GM10266 (cell line): ENCODE measurements at regions not wholly inside any gene's neighbourhood (a gene's known extent, or its start where the extent isn't known, plus 50 kb on each side); places are given as distances from the start of the nearest gene placed in this dataset.
"Not testable (repeated sequence)": the region's sequence is repeated elsewhere in the genome, so short reads cannot be mapped to it uniquely, and the experiment has no call there.

Source experiments
- DNase-seq: peaks from one replicate; pipeline ENCODE4 v3.0.0; 2012; ENCODE audit errors: extremely low spot score
- TF ChIP-seq, protein P1 (sequence below): IDR thresholded peaks from 2 replicates; pipeline ENCODE4 v1.5.1; 2012; ENCODE audit warnings: mild to moderate bottlenecking, low read depth; ENCODE audit not compliant: control insufficient read depth, insufficient read depth; ENCODE audit errors: missing control alignments

DNA sequence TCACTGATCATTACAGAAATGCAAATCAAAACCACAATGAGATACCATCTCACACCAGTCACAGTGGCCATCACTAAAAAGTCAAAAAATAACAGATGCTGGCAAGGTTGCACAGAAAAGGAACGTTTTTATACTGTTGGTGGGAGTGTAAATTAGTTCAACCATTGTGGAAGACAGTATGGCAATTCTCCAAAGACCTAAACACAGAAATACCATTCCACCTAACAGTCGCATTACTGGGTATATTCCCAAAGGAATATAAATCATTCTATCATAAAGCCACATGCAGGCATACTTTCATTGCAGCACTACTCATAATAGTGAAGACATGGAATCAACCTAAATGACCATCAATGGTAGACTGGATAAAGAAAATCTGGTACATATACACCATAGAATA is 83.2 kb upstream of the ARID5B start:
- not testable (repeated sequence) for DNase-seq

DNA sequence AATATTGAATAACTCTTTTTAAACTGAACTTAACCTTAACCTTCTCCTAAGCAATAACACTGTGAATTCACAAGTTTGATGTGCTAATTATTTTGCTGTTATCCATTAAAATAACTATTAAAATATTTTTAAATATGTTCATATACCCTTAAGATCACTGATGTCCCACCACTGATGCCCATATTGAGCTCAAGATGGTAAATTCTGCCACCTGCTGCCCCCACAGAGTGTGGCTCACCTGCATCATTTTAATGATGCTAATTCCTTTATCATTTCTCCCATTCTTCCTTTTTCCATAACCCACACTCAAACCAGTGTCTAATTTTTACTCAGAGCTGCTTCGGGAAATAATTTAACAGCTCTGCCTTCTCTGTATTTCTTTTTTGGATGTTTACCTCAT is 82.3 kb upstream of the ARID5B start:
- TF ChIP-seq, protein P1, sequence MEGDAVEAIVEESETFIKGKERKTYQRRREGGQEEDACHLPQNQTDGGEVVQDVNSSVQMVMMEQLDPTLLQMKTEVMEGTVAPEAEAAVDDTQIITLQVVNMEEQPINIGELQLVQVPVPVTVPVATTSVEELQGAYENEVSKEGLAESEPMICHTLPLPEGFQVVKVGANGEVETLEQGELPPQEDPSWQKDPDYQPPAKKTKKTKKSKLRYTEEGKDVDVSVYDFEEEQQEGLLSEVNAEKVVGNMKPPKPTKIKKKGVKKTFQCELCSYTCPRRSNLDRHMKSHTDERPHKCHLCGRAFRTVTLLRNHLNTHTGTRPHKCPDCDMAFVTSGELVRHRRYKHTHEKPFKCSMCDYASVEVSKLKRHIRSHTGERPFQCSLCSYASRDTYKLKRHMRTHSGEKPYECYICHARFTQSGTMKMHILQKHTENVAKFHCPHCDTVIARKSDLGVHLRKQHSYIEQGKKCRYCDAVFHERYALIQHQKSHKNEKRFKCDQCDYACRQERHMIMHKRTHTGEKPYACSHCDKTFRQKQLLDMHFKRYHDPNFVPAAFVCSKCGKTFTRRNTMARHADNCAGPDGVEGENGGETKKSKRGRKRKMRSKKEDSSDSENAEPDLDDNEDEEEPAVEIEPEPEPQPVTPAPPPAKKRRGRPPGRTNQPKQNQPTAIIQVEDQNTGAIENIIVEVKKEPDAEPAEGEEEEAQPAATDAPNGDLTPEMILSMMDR, result no peak
- DNase-seq, result no peak

DNA sequence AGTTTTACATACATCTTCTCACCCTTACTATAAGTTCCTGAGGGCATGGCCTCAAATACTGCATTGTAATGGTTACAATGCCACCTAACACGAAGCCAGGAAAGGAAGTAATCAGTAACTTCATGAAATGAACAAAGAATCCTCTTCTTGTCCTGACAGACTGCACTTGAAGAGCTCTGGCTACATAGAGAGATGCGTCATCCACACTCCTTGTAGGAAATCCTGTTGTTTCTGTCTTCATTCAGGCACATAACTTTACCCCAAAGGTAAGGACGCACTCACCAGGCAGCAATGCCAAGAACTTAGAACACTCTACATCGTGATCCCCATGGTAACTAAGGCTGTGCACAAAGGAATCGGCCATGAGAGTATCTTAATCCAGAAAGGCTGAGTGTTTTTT is 80.3 kb upstream of the ARID5B start:
- TF ChIP-seq, protein P1, result no peak
- DNase-seq, result no peak

DNA sequence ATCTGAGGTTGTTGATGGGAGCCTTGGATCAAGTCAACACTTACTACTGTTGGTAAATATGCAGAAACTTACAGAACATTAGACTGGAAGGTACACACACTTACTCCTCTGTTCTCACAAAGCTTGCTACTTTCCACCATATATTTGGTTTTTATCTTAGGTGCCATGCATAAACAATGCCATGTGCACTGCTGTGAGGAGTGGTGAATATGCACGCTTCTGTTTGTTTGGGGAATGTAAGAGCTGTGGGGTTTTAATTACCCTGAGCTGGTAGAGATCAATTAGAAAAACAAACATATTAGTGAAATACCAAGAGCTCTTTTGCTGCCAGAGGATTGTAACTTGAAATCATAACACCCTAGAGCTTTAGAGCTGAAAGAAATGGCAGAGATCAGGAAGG is 79.8 kb upstream of the ARID5B start:
- DNase-seq, result no peak

DNA sequence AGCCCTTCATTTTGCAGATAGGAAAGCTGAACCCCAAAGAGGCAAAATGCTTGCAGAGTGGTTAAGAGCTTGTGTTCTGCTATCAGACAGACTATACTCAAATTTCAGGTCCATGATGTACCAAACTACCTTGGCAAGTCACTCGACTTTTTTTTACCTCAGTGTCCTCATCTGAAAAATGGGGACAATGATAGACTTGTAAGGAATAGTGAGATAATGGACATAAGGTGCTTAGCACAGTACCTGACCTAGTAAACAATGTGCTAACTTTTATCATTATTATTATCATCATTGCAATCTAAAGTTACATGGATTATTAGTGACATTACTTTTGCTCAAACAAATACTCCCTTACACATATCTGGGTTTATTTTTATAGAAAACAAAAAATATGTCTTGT is 79.4 kb upstream of the ARID5B start:
- no peak for DNase-seq
- TF ChIP-seq, protein P1, result no peak

More for the DNA sequence above, 79.8 kb upstream of the ARID5B start:
- TF ChIP-seq, protein P1, result no peak

DNA sequence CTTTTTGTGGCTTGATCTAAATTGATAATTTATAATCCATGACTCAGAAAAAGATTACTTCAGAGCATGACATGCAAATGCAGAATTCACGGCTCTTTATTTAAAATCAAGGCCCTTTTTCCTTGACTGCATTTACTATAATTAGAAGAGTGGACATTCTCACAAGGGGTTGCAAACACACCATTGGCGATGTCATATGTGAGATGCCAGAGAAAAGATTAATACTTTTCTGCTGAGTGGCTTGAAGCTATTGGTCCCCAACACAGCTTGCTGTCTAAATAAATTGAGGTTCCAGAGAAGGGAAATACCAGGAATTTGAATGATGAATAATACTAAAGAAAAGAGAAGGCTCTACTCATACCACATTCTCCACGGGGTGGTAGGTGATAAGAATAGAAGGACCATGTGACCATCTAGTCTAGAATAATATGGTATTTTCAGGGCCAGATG is 78.7 kb upstream of the ARID5B start:
- no peak for DNase-seq
- TF ChIP-seq, protein P1, result no peak

DNA sequence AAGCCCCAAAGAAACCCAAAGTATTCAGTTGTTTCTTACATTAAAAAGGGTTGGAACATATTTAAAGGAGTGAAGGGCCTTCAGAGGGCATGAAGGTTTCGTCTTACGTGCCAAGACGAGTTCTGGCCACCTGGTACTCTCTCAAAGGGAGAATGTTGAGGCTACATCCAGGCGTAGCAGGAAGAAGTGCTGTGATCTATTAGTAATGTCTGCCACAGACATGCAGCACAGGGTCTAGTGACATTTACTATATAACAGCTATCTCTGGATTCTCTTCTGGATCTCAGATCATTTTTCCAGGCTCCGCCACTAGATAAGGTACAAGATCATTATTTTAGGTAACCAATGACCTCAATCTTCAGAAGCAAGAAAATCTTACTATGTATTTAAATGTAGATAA is 76.5 kb upstream of the ARID5B start:
- no peak for DNase-seq
- TF ChIP-seq, protein P1, result no peak

DNA sequence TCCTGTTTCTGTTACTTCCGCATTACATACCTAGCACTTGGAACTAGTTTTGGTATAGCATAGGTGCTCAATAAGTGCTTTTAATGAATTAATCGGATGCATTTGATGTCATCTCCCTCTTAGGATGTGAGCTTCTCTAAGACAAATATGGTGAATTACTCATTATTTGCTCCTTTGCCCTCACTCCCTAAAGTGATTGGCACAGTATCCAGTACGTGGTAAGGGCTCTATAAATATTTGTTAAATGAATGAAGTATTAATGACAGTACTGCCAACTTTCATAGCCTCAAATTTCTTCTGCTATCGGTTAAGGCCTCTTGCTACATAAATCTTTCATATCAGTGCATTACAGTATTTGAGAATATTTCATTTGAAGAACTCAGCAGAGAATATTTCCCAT is 75.9 kb upstream of the ARID5B start:
- TF ChIP-seq, protein P1, result no peak
- DNase-seq, result no peak
